ENCODE measurements at regions not wholly inside any gene's neighbourhood (a gene's known extent, or its start where the extent isn't known, plus 50 kb on each side); places are given as distances from the start of the nearest gene placed in this dataset.
A peak's percentile ranks its signal among the peaks of the same experiment; 100 is the strongest.

GRCh38 chr12:24584032-24584675, 364.7 kb downstream of the BCAT1 start:
- no peak overlapping the region for H3K4me3 ChIP-seq (ENCODE audit: low read length)
- no peak for DNase-seq (ENCODE audit: low read depth, low spot score)

- DNase-seq (ENCODE audit: low read depth, low spot score): no peak
Observed at GRCh38 chr12:24582954-24583601, 365.8 kb downstream of the BCAT1 start.

GRCh38 chr12:24574538-24574937, 374.4 kb downstream of the BCAT1 start:
- H3K4me3 ChIP-seq (ENCODE audit: low read length): no peak overlapping the region
- no peak for DNase-seq (ENCODE audit: low read depth, low spot score)

More at GRCh38 chr12:24582954-24583601, 365.8 kb downstream of the BCAT1 start:
- H3K4me3 ChIP-seq (ENCODE audit: low read length): no peak overlapping the region

- no peak for DNase-seq (ENCODE audit: low read depth, low spot score)
Observed at GRCh38 chr12:24573621-24574020, 375.3 kb downstream of the BCAT1 start.

GRCh38 chr12:24565300-24565699, 383.6 kb downstream of the BCAT1 start:
- no peak for DNase-seq (ENCODE audit: low read depth, low spot score)
- H3K4me3 ChIP-seq (ENCODE audit: low read length): no peak overlapping the region

More at GRCh38 chr12:24573621-24574020, 375.3 kb downstream of the BCAT1 start:
- no peak overlapping the region for H3K4me3 ChIP-seq (ENCODE audit: low read length)

GRCh38 chr12:24562771-24563431, 386.0 kb downstream of the BCAT1 start:
- no peak for DNase-seq (ENCODE audit: low read depth, low spot score)
- H3K4me3 ChIP-seq (ENCODE audit: low read length): peak overlapping the region; percentile 64

GRCh38 chr12:24561882-24562770, 386.8 kb downstream of the BCAT1 start:
- peak; percentile 38 for DNase-seq (ENCODE audit: low read depth, low spot score)
- peak overlapping the region; percentile 64 for H3K4me3 ChIP-seq (ENCODE audit: low read length)

- H3K4me3 ChIP-seq (ENCODE audit: low read length): peak overlapping the region; percentile 64
- no peak for DNase-seq (ENCODE audit: low read depth, low spot score)
Observed at GRCh38 chr12:24561411-24561871, 387.5 kb downstream of the BCAT1 start.

- H3K4me3 ChIP-seq (ENCODE audit: low read length): no peak overlapping the region
- no peak for DNase-seq (ENCODE audit: low read depth, low spot score)
Observed at GRCh38 chr12:24560831-24561271, 388.1 kb downstream of the BCAT1 start.

- DNase-seq (ENCODE audit: low read depth, low spot score): no peak
- no peak overlapping the region for H3K4me3 ChIP-seq (ENCODE audit: low read length)
Observed at GRCh38 chr12:24560192-24560775, 388.6 kb downstream of the BCAT1 start.

- DNase-seq (ENCODE audit: low read depth, low spot score): no peak
- H3K4me3 ChIP-seq (ENCODE audit: low read length): no peak overlapping the region
Observed at GRCh38 chr12:24557738-24558137, 391.2 kb downstream of the BCAT1 start.

GRCh38 chr12:24555730-24556129, 393.2 kb downstream of the BCAT1 start:
- no peak overlapping the region for H3K4me3 ChIP-seq (ENCODE audit: low read length)
- DNase-seq (ENCODE audit: low read depth, low spot score): no peak

GRCh38 chr12:24554612-24555295, 394.1 kb downstream of the BCAT1 start:
- no peak overlapping the region for H3K4me3 ChIP-seq (ENCODE audit: low read length)
- no peak for DNase-seq (ENCODE audit: low read depth, low spot score)

- no peak for DNase-seq (ENCODE audit: low read depth, low spot score)
- no peak overlapping the region for H3K4me3 ChIP-seq (ENCODE audit: low read length)
Observed at GRCh38 chr12:24553259-24553658, 395.6 kb downstream of the BCAT1 start.

- no peak overlapping the region for H3K4me3 ChIP-seq (ENCODE audit: low read length)
- DNase-seq (ENCODE audit: low read depth, low spot score): no peak
Observed at GRCh38 chr12:24551163-24551786, 397.6 kb downstream of the BCAT1 start.

GRCh38 chr12:24550609-24551008, 398.3 kb downstream of the BCAT1 start:
- H3K4me3 ChIP-seq (ENCODE audit: low read length): no peak overlapping the region
- no peak for DNase-seq (ENCODE audit: low read depth, low spot score)

GRCh38 chr12:24546661-24547060, 402.2 kb downstream of the BCAT1 start:
- H3K4me3 ChIP-seq (ENCODE audit: low read length): no peak overlapping the region
- no peak for DNase-seq (ENCODE audit: low read depth, low spot score)

- H3K4me3 ChIP-seq (ENCODE audit: low read length): no peak overlapping the region
- no peak for DNase-seq (ENCODE audit: low read depth, low spot score)
Observed at GRCh38 chr12:24546084-24546483, 402.8 kb downstream of the BCAT1 start.
